T-helper 1 cell treated with Interleukin-12 subunit alpha and Interleukin-12 subunit beta and Interleukin-4 antibody, amounts not matched to agents 30 μg/mL and 1 μg/mL, for 36 hours (primary cell): ENCODE measurements at regions not wholly inside any gene's neighbourhood (a gene's known extent, or its start where the extent isn't known, plus 50 kb on each side); places are given as distances from the start of the nearest gene placed in this dataset.
"Not testable (repeated sequence)": the region's sequence is repeated elsewhere in the genome, so short reads cannot be mapped to it uniquely, and the experiment has no call there.

Source experiments
- H3K27ac Mint-ChIP-seq: one replicate; pipeline ENCODE4 v1.8.0; 2021; ENCODE audit warnings: mild to moderate bottlenecking, mixed read lengths
- H3K27me3 Mint-ChIP-seq: one replicate; pipeline ENCODE4 v1.8.0; 2021; ENCODE audit warnings: low read depth, mixed read lengths
- H3K36me3 Mint-ChIP-seq: one replicate; pipeline ENCODE4 v1.8.0; 2021; ENCODE audit warnings: low read depth, mixed read lengths
- H3K4me1 Mint-ChIP-seq: one replicate; pipeline ENCODE4 v1.8.0; 2021; ENCODE audit warnings: low read depth, mixed read lengths
- H3K4me3 Mint-ChIP-seq: one replicate; pipeline ENCODE4 v1.8.0; 2021; ENCODE audit warnings: mild to moderate bottlenecking, moderate library complexity, mixed read lengths
- H3K9me3 Mint-ChIP-seq: one replicate; pipeline ENCODE4 v1.8.0; 2021; ENCODE audit warnings: mixed read lengths

DNA sequence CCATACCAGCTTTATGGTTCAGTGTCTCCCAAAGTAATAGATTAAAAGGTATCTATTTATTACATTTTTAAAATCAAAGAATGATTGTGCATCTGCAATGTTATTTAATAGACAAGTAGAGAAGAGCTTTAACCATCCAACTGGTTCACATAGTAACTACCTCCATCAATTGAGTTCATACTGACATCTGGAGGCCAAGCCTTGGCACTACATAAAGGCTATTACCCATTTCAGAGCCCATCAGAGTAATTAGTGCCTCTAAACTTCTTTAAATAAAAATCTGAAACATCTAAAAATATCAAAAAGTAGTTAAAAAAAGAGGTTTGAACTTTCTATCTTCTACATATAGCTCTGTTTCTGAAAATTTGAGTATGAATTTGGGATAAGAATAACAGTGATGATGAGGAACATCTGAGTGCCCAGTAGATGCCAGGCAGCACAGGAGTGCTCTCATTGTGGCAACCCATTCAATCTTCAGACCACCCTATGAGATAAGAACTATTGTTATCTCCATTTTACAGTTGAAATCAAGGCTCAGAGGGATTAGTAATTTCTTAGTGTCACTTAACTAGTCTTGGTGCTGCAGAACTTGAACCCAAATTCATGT, 132.9 kb upstream of the DAAM1 start:
- no peaks in the 10 kb centered on the region for H3K27me3 Mint-ChIP-seq
- H3K4me3 Mint-ChIP-seq = no peak overlapping the region
- H3K27ac Mint-ChIP-seq = no peak overlapping the region
- H3K4me1 Mint-ChIP-seq = no peaks in the 10 kb centered on the region
- H3K9me3 Mint-ChIP-seq = peaks cover 8% of the 10 kb centered on the region
- no peaks in the 10 kb centered on the region for H3K36me3 Mint-ChIP-seq

DNA sequence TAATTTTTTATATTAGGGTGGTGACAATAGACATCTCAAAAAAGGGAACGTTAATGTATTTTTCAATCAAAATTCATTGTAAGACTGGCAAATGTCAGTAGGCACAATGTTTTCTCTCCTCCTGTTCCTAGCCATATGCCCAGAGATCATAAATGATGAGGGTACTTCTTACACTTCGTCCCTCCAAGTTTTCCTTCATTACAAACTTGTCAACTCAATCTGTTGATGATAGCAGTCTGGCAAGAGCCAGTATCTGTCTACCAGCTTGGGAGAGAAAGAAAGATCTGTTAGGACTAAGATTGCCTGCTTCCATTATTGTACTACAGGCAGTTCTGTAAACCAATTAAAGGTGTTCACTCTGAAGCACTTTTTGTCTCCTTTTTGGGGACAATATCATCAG, 130.9 kb upstream of the DAAM1 start:
- H3K36me3 Mint-ChIP-seq = no peaks in the 10 kb centered on the region
- H3K27ac Mint-ChIP-seq = no peak overlapping the region
- no peaks in the 10 kb centered on the region for H3K27me3 Mint-ChIP-seq
- H3K4me1 Mint-ChIP-seq = no peaks in the 10 kb centered on the region
- no peak overlapping the region for H3K4me3 Mint-ChIP-seq
- H3K9me3 Mint-ChIP-seq = peaks cover 3% of the 10 kb centered on the region

DNA sequence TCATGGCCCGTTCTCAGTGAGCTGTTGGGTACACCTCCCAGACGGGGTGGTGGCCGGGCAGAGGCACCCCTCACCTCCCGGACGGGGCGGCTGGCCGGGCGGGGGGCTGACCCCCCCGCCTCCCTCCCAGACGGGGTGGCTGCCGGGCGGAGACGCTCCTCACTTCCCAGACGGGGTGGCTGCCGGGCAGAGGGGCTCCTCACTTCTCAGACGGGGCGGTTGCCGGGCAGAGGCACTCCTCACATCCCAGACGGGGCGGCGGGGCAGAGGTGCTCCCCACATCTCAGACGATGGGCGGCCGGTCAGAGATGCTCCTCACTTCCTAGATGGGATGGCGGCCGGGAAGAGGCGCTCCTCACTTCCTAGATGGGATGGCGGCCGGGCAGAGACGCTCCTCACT, 129.7 kb upstream of the DAAM1 start:
- H3K27ac Mint-ChIP-seq, H3K4me1 Mint-ChIP-seq, H3K4me3 Mint-ChIP-seq, H3K36me3 Mint-ChIP-seq, H3K27me3 Mint-ChIP-seq, H3K9me3 Mint-ChIP-seq: not testable (repeated sequence)

DNA sequence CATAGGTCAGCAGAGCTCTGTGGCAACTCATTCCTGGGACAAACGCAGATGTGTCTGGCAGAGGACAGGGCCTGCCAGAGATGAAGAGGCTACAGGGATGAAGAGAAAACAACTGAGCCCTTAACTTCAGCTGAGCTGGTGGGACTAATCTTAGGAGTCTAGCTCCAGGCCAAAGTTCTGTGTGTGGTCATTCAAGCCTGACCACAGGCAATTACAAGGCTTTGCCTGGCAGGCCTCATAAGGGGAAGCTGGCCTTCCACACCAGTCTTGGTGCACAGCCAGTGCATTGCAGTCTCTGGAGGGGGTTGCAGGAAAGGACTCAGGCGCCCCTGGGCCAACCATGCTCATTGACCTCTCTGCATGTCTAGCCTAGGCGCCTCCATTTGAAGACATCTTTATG, 127.6 kb upstream of the DAAM1 start:
- Mint-ChIP-seq H3K9me3 (peaks cover 8% of the 10 kb centered on the region), H3K4me3 (no peak overlapping the region), H3K27ac (no peak overlapping the region), H3K36me3 (no peaks in the 10 kb centered on the region), H3K4me1 (no peaks in the 10 kb centered on the region), H3K27me3 (no peaks in the 10 kb centered on the region)

DNA sequence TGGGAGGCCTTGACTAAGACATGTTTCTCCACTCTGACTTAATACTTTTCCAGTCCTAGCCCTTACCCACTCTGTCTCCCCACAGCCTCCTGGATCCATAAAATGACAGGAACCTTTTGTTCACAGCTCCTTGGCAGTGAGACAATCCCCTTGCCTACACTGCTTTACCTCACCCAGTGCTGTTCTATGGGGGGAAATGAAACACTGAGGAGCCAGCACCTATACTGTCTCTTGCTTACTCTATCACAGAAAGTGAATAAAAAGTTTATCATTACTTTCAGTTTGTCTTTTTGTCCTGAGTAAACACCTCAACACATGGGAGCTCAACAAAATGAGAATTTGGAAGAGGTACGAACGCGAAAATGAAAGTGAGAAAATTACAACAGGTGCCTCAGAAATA, 127.2 kb upstream of the DAAM1 start:
- Mint-ChIP-seq H3K27ac (no peak overlapping the region), H3K36me3 (no peaks in the 10 kb centered on the region), H3K27me3 (no peaks in the 10 kb centered on the region), H3K4me1 (no peaks in the 10 kb centered on the region), H3K4me3 (no peak overlapping the region), H3K9me3 (peaks cover 8% of the 10 kb centered on the region)

DNA sequence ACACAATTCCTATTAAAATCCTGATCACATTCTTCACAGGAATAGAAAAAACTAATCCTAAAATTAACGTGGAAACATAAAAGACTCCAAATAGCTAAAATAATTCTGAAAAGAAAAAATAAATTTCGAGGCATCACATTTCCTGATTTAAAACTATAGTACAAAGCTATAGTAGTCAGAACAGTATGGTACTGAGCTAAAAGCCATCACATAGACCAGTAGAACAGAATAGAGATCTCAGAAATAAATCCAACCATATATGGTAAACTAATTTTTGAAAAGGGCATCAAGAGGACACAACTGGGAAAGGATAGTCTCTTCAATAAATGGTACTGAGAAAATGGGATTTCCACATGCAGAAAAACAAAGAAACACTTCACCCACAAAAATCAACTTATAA, 125.2 kb upstream of the DAAM1 start:
- no peak overlapping the region for H3K27ac Mint-ChIP-seq
- H3K27me3 Mint-ChIP-seq = no peaks in the 10 kb centered on the region
- no peaks in the 10 kb centered on the region for H3K36me3 Mint-ChIP-seq
- peaks cover 8% of the 10 kb centered on the region for H3K9me3 Mint-ChIP-seq
- H3K4me3 Mint-ChIP-seq = no peak overlapping the region
- no peaks in the 10 kb centered on the region for H3K4me1 Mint-ChIP-seq

DNA sequence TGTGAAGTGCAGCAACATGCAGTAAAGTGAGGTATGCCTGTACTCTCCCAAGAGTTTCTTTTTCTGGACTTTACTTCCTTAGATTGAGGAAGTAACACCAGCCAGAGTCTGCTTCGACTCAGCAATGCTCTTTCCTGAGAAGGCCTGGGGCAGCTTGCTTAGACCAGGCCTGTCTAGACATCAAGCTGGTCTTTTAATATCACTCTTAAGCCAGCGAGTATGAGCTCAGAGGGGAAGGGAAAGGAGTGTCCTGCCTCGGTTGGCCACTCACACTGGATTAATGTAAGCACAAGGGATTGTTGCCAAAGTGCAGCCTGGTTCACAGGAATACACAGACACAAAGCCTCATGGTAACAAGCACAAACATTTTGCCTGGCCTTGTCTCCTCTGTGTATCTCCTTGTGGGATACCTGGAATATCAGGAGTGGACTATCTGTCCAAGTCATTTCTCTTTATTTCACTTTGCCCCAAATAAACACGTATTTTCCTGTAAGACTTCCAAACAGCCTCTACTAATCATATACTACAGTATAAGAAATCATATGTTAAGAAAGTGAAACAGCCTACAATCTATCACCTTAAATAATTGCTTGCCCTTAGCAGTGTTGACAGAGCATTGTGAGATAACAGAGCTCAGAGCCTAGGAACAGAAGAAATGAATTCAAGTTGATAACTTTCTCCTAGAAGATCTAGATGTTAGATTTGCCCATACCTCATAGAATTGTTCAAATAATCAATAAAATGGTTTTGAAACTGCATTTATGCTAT, 121.2 kb upstream of the DAAM1 start:
- Mint-ChIP-seq H3K27me3 (peaks cover 12% of the 10 kb centered on the region), H3K4me3 (no peak overlapping the region), H3K36me3 (no peaks in the 10 kb centered on the region), H3K27ac (no peak overlapping the region), H3K4me1 (no peaks in the 10 kb centered on the region), H3K9me3 (peaks cover 6% of the 10 kb centered on the region)

DNA sequence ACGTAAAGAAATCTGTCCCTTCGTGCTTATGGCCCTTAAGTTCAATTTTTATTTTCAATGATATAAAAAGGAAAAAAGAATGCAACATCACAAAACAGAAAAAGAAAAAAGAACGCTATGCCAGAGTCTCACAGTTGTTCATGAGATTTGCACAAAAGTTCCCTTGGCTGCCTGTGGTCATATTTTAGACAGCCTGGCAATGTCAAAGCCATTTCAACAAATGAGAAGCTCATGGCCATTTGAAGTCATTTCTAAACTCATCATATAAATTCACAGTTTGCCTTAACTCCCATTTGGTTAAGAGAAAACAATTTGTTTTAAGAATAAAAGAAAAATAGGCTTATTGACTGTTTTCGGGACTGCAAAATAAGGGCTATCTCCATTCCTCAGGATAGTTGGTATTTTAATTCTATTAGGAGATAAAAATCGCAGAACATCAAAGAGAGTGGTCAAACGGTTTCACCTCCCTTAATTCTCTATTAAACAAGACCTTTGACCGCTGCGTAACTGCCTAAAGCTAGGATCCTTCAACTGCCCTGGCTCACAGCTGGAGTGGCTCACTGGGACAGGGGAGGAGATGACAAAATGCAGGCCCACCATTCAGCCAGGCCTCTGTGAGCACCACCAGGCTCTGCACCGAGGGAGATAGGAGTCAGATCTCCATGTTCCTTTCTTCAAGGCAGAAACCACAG, 119.2 kb upstream of the DAAM1 start:
- Mint-ChIP-seq H3K27ac (no peak overlapping the region), H3K36me3 (no peaks in the 10 kb centered on the region), H3K27me3 (peaks cover 12% of the 10 kb centered on the region), H3K4me3 (no peak overlapping the region), H3K9me3 (no peaks in the 10 kb centered on the region), H3K4me1 (no peaks in the 10 kb centered on the region)

DNA sequence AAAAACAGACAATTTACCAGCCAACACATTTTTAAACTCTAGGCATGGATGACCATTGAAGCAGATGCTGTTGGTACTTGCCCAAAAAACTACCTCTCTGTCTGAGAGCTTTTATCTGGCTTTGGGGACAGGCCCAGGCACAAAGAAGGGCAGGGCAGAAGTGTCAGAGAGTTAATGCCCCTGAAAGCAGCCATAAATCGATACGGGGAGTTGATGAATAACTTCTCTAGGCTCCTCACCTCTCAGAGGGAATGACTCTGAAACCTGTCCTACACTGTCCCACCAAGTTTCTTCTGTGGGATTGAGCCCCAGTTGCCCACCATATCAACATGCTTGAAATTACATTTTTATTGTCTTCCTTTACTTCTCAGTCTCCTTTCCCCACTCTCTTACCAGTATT, 113.0 kb upstream of the DAAM1 start:
- no peaks in the 10 kb centered on the region for H3K4me1 Mint-ChIP-seq
- H3K9me3 Mint-ChIP-seq = no peaks in the 10 kb centered on the region
- H3K27ac Mint-ChIP-seq = no peak overlapping the region
- peaks cover 29% of the 10 kb centered on the region for H3K27me3 Mint-ChIP-seq
- H3K36me3 Mint-ChIP-seq = no peaks in the 10 kb centered on the region
- no peak overlapping the region for H3K4me3 Mint-ChIP-seq

DNA sequence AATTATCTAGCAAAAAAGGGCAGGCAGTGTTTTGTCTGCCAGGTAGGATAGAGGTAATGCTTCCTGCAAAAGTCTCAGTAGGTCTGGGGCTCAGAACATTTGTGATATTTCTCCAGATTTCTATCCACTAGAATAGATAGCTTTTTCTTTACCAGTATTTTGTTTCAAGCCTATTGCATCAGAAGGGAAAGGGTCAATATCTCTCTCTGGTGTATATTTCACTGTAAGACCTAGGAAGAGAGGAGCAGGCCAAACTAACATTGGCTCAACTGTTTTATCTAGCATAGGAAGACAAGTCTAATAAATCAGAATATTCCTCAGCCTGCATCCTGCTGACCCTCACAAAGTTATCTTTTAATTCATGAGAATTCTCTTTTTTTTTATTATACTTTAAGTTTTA, 106.7 kb upstream of the DAAM1 start:
- H3K27me3 Mint-ChIP-seq = peaks cover 16% of the 10 kb centered on the region
- H3K4me1 Mint-ChIP-seq = no peaks in the 10 kb centered on the region
- H3K36me3 Mint-ChIP-seq = no peaks in the 10 kb centered on the region
- H3K9me3 Mint-ChIP-seq = no peaks in the 10 kb centered on the region
- no peak overlapping the region for H3K27ac Mint-ChIP-seq
- no peak overlapping the region for H3K4me3 Mint-ChIP-seq

DNA sequence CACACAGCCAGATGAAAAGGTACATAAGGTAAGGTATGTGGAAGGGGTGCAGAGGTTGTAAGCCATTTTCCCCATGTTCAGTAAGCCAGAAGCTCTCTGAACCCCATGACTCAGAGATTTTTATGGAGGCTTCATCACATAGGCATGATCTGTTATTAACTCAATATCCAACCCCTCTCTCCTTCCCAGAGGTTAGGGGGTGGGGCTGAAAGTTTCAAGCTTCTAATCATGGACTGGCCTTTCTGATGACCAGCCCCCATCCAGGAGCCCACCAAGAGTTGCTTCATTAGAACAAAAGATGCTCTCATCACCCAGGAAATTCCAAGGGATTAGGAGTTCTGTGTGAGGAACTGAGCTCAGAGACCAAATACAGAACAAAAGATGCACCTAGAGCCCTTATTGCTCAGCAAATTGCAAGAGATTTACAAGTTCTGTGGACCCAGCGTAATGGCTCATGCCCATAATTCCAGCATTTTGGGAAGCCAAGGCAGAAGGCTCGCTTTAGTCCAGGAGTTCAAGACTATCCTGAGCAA, 103.2 kb upstream of the DAAM1 start:
- H3K4me3 Mint-ChIP-seq = no peak overlapping the region
- H3K36me3 Mint-ChIP-seq = no peaks in the 10 kb centered on the region
- H3K4me1 Mint-ChIP-seq = no peaks in the 10 kb centered on the region
- H3K9me3 Mint-ChIP-seq = no peaks in the 10 kb centered on the region
- H3K27ac Mint-ChIP-seq = no peak overlapping the region
- H3K27me3 Mint-ChIP-seq = no peaks in the 10 kb centered on the region

DNA sequence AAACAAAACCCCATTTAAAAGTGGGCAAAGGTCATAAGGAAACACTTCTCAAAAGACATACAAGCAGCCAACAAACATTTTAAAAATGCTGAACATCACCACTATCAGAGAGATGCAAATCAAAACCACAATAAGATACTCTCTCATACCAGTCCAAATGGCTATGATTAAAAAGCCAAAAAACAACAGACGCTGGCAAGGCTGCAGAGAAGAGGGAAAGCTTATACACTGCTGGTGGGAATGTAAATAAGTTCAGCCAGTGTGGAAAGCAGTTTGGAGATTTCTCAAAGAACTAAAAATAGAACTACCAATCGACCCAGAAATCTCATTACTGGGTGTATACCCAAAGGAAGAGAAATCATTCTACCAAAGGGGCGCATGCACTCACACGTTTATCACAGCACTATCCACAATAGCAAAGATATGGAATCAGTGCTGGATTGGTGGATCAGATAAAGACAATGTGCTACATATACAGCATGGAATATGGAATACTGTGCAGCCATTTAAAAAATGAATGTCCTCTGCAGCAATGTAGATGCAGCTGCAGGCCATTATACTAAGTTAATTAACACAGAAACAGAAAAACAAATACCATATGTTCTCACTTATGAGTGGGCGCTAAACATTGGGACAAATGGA, 102.1 kb upstream of the DAAM1 start:
- Mint-ChIP-seq H3K4me3 (no peak overlapping the region), H3K4me1 (no peaks in the 10 kb centered on the region), H3K27me3 (no peaks in the 10 kb centered on the region), H3K36me3 (no peaks in the 10 kb centered on the region), H3K27ac (no peak overlapping the region), H3K9me3 (no peaks in the 10 kb centered on the region)

DNA sequence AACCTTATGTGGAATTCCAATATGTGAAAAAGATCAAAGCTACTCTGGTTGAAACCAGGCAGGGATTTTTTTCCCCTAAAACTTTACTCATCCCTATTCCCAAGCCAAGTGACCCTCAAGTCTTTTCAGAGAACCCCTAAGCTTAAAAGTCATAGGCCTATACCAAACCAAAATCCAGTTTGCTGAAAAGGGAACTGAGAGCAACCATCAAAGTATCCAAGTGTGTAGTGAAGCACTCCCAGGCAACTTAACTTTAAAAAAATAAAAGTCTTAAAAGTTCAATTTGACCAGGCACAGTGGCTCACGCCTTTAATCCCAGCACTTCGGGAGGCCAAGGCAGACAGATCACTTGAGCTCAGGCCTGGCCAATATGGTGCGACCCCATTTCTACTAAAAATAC, 101.2 kb upstream of the DAAM1 start:
- no peaks in the 10 kb centered on the region for H3K27me3 Mint-ChIP-seq

DNA sequence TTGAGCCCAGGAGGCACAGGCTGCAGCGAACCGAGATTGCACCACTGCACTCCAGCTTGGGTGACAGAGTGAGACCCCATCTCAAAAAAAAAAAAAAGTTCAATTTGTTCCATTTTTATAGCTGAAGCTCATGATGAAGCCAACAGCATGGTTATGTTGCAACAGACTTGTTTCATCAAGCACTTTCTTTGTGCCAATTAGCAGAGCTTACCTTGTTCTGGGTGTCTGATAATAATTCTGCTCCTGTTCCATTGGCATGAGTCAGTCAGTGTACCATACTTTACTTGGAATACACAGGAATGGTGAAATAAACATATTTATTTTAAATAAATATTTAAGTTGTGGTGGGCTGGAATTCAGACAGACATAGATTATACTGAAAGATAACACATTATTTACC, 100.8 kb upstream of the DAAM1 start:
- no peaks in the 10 kb centered on the region for H3K36me3 Mint-ChIP-seq
- no peak overlapping the region for H3K4me3 Mint-ChIP-seq
- no peaks in the 10 kb centered on the region for H3K4me1 Mint-ChIP-seq
- no peaks in the 10 kb centered on the region for H3K27me3 Mint-ChIP-seq
- no peak overlapping the region for H3K27ac Mint-ChIP-seq
- H3K9me3 Mint-ChIP-seq = no peaks in the 10 kb centered on the region

More for the DNA sequence above, 101.2 kb upstream of the DAAM1 start:
- H3K36me3 Mint-ChIP-seq = no peaks in the 10 kb centered on the region
- H3K4me1 Mint-ChIP-seq = no peaks in the 10 kb centered on the region
- no peaks in the 10 kb centered on the region for H3K9me3 Mint-ChIP-seq
- H3K4me3 Mint-ChIP-seq = no peak overlapping the region
- H3K27ac Mint-ChIP-seq = no peak overlapping the region

DNA sequence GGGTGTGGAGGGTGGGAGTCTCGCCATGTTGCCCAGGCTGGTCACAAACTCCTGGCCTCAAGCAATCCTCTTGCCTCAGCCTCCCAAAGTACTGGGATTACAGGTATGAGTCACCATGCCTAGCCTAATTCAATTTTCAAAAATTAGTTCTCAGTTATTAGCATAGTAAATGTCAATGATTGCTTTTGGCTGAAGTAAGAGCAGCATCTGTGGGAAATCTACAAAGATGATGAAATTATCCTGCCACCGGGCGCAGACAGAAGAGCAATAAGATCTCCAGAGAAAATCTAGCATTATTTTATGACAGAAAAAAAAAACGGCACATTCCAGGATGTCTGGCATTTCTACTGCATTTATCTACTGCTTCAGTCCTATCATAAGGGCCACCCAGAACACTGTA, 97.9 kb upstream of the DAAM1 start:
- no peak overlapping the region for H3K4me3 Mint-ChIP-seq
- no peak overlapping the region for H3K27ac Mint-ChIP-seq
- no peaks in the 10 kb centered on the region for H3K36me3 Mint-ChIP-seq
- H3K27me3 Mint-ChIP-seq = no peaks in the 10 kb centered on the region
- H3K9me3 Mint-ChIP-seq = no peaks in the 10 kb centered on the region
- H3K4me1 Mint-ChIP-seq = no peaks in the 10 kb centered on the region
